ENCODE measurements at regions not wholly inside any gene's neighbourhood (a gene's known extent, or its start where the extent isn't known, plus 50 kb on each side); places are given as distances from the start of the nearest gene placed in this dataset.
"Not testable (repeated sequence)": the region's sequence is repeated elsewhere in the genome, so short reads cannot be mapped to it uniquely, and the experiment has no call there.

GRCh38 chr21:5154641-5154982 is 5366.8 kb upstream of the TPTE start:
- not testable (repeated sequence) for TF ChIP-seq CTCF, EP300, POLR2A (IDR thresholded peaks at IDR 0.05)

Data from tibial nerve (tissue), 4 donors.